PC-3 (cell line): ENCODE measurements at regions not wholly inside any gene's neighbourhood (a gene's known extent, or its start where the extent isn't known, plus 50 kb on each side); places are given as distances from the start of the nearest gene placed in this dataset.

Source experiments
- ATAC-seq: fragments of 200-7000 bp; cut with Tn5 transposase; 2 replicates; pipeline ENCODE4 v1.9.1; 2020; ENCODE audit warnings: mild to moderate bottlenecking, moderate library complexity
- BruUV-seq: library from RNA; stranded (reverse); fragments of 400-500 nt; replicated peaks from 2 replicates; lab custom pipeline; 2021; lab: Mats Ljungman, UMichigan
- CTCF ChIA-PET: fragments of 300-600 bp; sonication (Branson Sonifier 250); formaldehyde crosslinking; loops from one replicate; lab custom pipeline; 2022; ENCODE audit warnings: antibody characterized with exemption; lab: Charles Lee
- POLR2A ChIA-PET: fragments of 300-600 bp; sonication (Branson Sonifier 250); formaldehyde crosslinking; loops from one replicate; lab custom pipeline; 2022; ENCODE audit warnings: antibody characterized with exemption; ENCODE audit not compliant: unreplicated experiment; lab: Charles Lee
- DNase-seq: peaks from one replicate; pipeline ENCODE4 v3.0.0-alpha.2; 2015
- H2AFZ ChIP-seq: fragments of 300-600 bp; sonication (generic); 2 replicates; pipeline ENCODE4 v1.6.0; 2016; ENCODE audit warnings: antibody characterized with exemption, low read length
- H3F3A ChIP-seq: fragments of 300-600 bp; sonication (generic); one replicate; pipeline ENCODE4 v1.6.0; 2017; ENCODE audit warnings: antibody characterized with exemption, low read length, control low read depth, mild to moderate bottlenecking; ENCODE audit not compliant: unreplicated experiment
- H3K27ac ChIP-seq: fragments of 300-600 bp; sonication (generic); 2 replicates; pipeline ENCODE4 v1.5.1; 2016; ENCODE audit warnings: mild to moderate bottlenecking, low read length
- H3K27me3 ChIP-seq: fragments of 300-600 bp; sonication (generic); 2 replicates; pipeline ENCODE4 v1.6.1; 2016; ENCODE audit warnings: low read length, mixed read lengths
- H3K36me3 ChIP-seq: fragments of 300-600 bp; sonication (generic); 2 replicates; pipeline ENCODE4 v1.6.1; 2016; ENCODE audit warnings: low read depth, mixed run types, low read length, mixed read lengths
- H3K4me1 ChIP-seq: fragments of 300-600 bp; sonication (generic); 2 replicates; pipeline ENCODE4 v1.5.1; 2016; ENCODE audit warnings: low read length; ENCODE audit not compliant: insufficient read depth
- H3K4me2 ChIP-seq: fragments of 300-600 bp; sonication (generic); 2 replicates; pipeline ENCODE4 v1.6.0; 2016; ENCODE audit warnings: low read length
- H3K4me3 ChIP-seq: fragments of 300-600 bp; sonication (generic); 2 replicates; pipeline ENCODE4 v1.5.1; 2016; ENCODE audit warnings: mild to moderate bottlenecking, low read length, mixed read lengths
- H3K79me2 ChIP-seq: fragments of 300-600 bp; sonication (generic); 2 replicates; pipeline ENCODE4 v1.6.1; 2017; ENCODE audit warnings: low read length, mixed read lengths
- H3K9ac ChIP-seq: fragments of 300-600 bp; sonication (generic); 2 replicates; pipeline ENCODE4 v1.6.0; 2016; ENCODE audit warnings: mild to moderate bottlenecking, low read length
- H3K9me2 ChIP-seq: fragments of 300-600 bp; sonication (generic); replicated peaks from 2 replicates; pipeline ENCODE4 v1.6.1; 2016; ENCODE audit warnings: mixed run types, low read length, mixed read lengths
- H3K9me3 ChIP-seq: fragments of 300-600 bp; sonication (generic); 2 replicates; pipeline ENCODE4 v1.6.1; 2016; ENCODE audit warnings: low read length, mixed read lengths
- H4K20me1 ChIP-seq: fragments of 300-600 bp; sonication (generic); 2 replicates; pipeline ENCODE4 v1.6.1; 2016; ENCODE audit warnings: low read length, mixed read lengths
- EZH2 ChIP-seq: fragments of 300-600 bp; sonication (generic); IDR thresholded peaks from one replicate; pipeline ENCODE4 v1.6.1; 2017; ENCODE audit warnings: antibody characterized with exemption, mild to moderate bottlenecking, low read length; ENCODE audit not compliant: unreplicated experiment
- EZH2phosphoT487 ChIP-seq: fragments of 300-600 bp; sonication (generic); IDR thresholded peaks from 2 replicates; pipeline ENCODE4 v1.6.1; 2018; ENCODE audit warnings: mild to moderate bottlenecking, antibody characterized with exemption, low read length, borderline replicate concordance
- intact Hi-C: fragments of 100-400 bp; cut with micrococcal nuclease; formaldehyde crosslinking; loops from 2 replicates; pipeline ENCODE4 v1.9.0; 2023
- TF ChIP-seq, protein P1 (sequence below): fragments of 300-600 bp; sonication (generic); conservative IDR thresholded peaks from 2 replicates; pipeline ENCODE4 v1.5.1; 2017; ENCODE audit warnings: antibody characterized with exemption, low read depth, mild to moderate bottlenecking, low read length

DNA sequence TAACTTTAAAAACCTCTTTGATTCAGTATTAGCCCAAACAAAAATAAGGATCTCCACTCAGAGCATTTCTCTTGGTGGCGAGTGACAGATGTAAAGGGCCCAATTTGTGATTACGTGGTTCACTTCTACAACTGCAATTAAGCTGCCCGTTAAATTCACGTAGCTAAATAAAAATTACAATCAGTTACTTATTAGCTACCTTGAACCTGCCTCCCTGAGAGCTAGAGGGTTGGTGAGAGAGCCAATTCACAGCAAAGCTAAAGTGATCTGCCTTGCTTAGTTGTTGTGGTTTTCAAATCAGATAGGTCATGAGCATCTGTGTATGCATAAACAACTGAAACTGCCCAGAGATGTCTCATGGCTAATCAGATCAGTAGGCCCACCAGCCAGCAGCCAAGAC lies 156.7 kb downstream of the RNF152 start:
- Histone ChIP-seq H3K9ac (no peak overlapping the region), H2AFZ (no peak overlapping the region), H3K4me2 (no peak overlapping the region), H4K20me1 (no peaks in the 10 kb centered on the region), H3K27me3 (peaks cover 59% of the 10 kb centered on the region), H3K27ac (no peak overlapping the region), H3K36me3 (no peaks in the 10 kb centered on the region), H3K79me2 (no peaks in the 10 kb centered on the region), H3K4me1 (no peaks in the 10 kb centered on the region), H3K9me2 (no peaks in the 10 kb centered on the region), H3F3A (no peaks in the 10 kb centered on the region), H3K9me3 (no peaks in the 10 kb centered on the region), H3K4me3 (no peak overlapping the region)
- BruUV-seq: no TSS peak
- ATAC-seq: no peak
- POLR2A ChIA-PET: no interaction called here
- no peak for DNase-seq
- TF ChIP-seq EZH2phosphoT487 (no peak), EZH2 (no peak)
- TF ChIP-seq, protein P1, sequence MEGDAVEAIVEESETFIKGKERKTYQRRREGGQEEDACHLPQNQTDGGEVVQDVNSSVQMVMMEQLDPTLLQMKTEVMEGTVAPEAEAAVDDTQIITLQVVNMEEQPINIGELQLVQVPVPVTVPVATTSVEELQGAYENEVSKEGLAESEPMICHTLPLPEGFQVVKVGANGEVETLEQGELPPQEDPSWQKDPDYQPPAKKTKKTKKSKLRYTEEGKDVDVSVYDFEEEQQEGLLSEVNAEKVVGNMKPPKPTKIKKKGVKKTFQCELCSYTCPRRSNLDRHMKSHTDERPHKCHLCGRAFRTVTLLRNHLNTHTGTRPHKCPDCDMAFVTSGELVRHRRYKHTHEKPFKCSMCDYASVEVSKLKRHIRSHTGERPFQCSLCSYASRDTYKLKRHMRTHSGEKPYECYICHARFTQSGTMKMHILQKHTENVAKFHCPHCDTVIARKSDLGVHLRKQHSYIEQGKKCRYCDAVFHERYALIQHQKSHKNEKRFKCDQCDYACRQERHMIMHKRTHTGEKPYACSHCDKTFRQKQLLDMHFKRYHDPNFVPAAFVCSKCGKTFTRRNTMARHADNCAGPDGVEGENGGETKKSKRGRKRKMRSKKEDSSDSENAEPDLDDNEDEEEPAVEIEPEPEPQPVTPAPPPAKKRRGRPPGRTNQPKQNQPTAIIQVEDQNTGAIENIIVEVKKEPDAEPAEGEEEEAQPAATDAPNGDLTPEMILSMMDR: no peak
- CTCF ChIA-PET: no interaction called here
- intact Hi-C loops: no loop called here

DNA sequence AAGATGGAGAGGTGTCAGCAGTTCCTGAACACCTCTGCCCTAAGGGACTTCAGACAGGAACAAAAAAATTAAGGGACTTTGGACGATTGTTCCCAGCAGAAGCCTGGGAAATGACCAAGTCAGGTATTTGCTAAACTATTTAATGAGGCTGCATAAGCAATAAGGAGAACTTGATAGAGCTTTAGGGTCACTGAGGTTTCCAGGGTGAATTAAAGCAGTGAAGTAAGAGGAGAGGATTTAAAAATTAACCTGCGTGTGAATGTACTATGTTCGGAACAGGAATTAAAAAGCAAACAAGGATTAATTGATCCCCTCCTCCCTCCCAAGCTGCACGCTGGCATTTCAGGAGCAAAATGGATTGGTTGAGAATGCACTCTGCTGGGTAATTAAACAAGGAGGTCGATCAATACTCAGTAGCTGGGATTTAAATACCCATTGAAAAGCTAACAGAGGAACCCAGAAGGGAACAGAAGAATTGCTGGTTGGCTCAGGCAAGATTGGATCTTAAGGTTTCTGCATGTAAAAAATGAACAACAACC lies 157.2 kb downstream of the RNF152 start:
- Histone ChIP-seq H3K9me3 (no peaks in the 10 kb centered on the region), H3K27me3 (peaks cover 64% of the 10 kb centered on the region), H3K9me2 (no peaks in the 10 kb centered on the region), H2AFZ (no peak overlapping the region), H3K36me3 (no peaks in the 10 kb centered on the region), H3K4me3 (no peak overlapping the region), H4K20me1 (no peaks in the 10 kb centered on the region), H3K9ac (no peak overlapping the region), H3F3A (no peaks in the 10 kb centered on the region), H3K79me2 (no peaks in the 10 kb centered on the region), H3K4me2 (no peak overlapping the region), H3K27ac (no peak overlapping the region), H3K4me1 (no peaks in the 10 kb centered on the region)
- POLR2A ChIA-PET: no interaction called here
- BruUV-seq: no TSS peak
- CTCF ChIA-PET: no interaction called here
- DNase-seq: no peak
- no peak for ATAC-seq
- intact Hi-C loops: no loop called here
- TF ChIP-seq EZH2: no peak
- TF ChIP-seq, protein P1: no peak
- TF ChIP-seq EZH2phosphoT487: no peak

- CTCF ChIA-PET: no interaction called here
- intact Hi-C loops: no loop called here
- Histone ChIP-seq H2AFZ (no peak overlapping the region), H3F3A (no peaks in the 10 kb centered on the region), H3K9me3 (no peaks in the 10 kb centered on the region), H3K79me2 (no peaks in the 10 kb centered on the region), H3K27ac (no peak overlapping the region), H3K4me1 (no peaks in the 10 kb centered on the region), H3K4me3 (no peak overlapping the region), H4K20me1 (no peaks in the 10 kb centered on the region), H3K4me2 (no peak overlapping the region), H3K9ac (no peak overlapping the region), H3K9me2 (no peaks in the 10 kb centered on the region), H3K27me3 (peaks cover 77% of the 10 kb centered on the region), H3K36me3 (no peaks in the 10 kb centered on the region)
- DNase-seq (no peak), ATAC-seq (no peak)
- TF ChIP-seq EZH2 (no peak), EZH2phosphoT487 (no peak)
- TF ChIP-seq, protein P1: no peak
- BruUV-seq: no TSS peak
- POLR2A ChIA-PET: no interaction called here
Measured at GRCh38 chr18:61734396-61734795, 158.4 kb downstream of the RNF152 start.
